ENCODE measurements at regions not wholly inside any gene's neighbourhood (a gene's known extent, or its start where the extent isn't known, plus 50 kb on each side); places are given as distances from the start of the nearest gene placed in this dataset.

- no peak overlapping the region for H2BK120ac ChIP-seq (replicated peaks; ENCODE audit: low read depth, low read length)
- H3K23ac ChIP-seq (ENCODE audit: insufficient read length) = no peak overlapping the region
- CTCF ChIA-PET (ENCODE audit: partially characterized antibody) = interaction anchor here (0.8 to 2.0 kb wide), 2 partner anchors 13 to 49 kb away, joined by 3 to 10 read pairs; no protein-coding TSS in a partner anchor
- H3K9ac ChIP-seq (replicated peaks in 1 of 4; ENCODE audit: extremely low read depth in 1 of 4, low read depth in 3 of 4, low read length in 3 of 4) = no peak overlapping the region
- peak overlapping the region; percentile 59; the same call in 1 of the 2 replicates for H2AFZ ChIP-seq (ENCODE audit: low read length)
- no peak overlapping the region for H2AK5ac ChIP-seq (ENCODE audit: low read depth, low read length)
- H3K4ac ChIP-seq (replicated peaks; ENCODE audit: insufficient read length, low read depth, low read length) = no peak overlapping the region
- no peak overlapping the region for H3K4me3 ChIP-seq (ENCODE audit: extremely low read depth in 1 of 4, insufficient read depth in 2 of 4, low read depth in 3 of 4, low read length in 4 of 4)
- DNase-seq (ENCODE audit: low read depth in 1 of 2, low spot score in 2 of 2) (no peak), FAIRE-seq (no peak)
- no peak overlapping the region for H2BK20ac ChIP-seq (ENCODE audit: low read length)
- H3K27me3 ChIP-seq (replicated peaks in 1 of 4; ENCODE audit: control insufficient read depth in 3 of 4, extremely low read depth in 1 of 4, insufficient read depth in 3 of 4, low read length in 3 of 4) = no peaks in the 10 kb centered on the region
- H3K9me3 ChIP-seq (ENCODE audit: insufficient read depth in 2 of 2, low read depth in 1 of 2, low read length in 1 of 2) = no peaks in the 10 kb centered on the region
- no peaks in the 10 kb centered on the region for H3K4me1 ChIP-seq (replicated peaks in 1 of 4; ENCODE audit: control insufficient read depth in 3 of 4, insufficient read depth in 4 of 4, low read length in 3 of 4)
- no peak overlapping the region for H4K91ac ChIP-seq (replicated peaks; ENCODE audit: insufficient read length, low read length)
- no peak overlapping the region for H2BK12ac ChIP-seq (ENCODE audit: low read depth, low read length)
- H4K20me1 ChIP-seq (replicated peaks in 1 of 2; ENCODE audit: control insufficient read depth in 1 of 2, insufficient read depth in 2 of 2, low read length in 2 of 2) = no peaks in the 10 kb centered on the region
- POLR2A ChIA-PET (ENCODE audit: partially characterized antibody) = no interaction called here
- H4K8ac ChIP-seq (ENCODE audit: extremely low read depth, insufficient read depth, low read length) = no peak overlapping the region
- H3K79me2 ChIP-seq (ENCODE audit: control insufficient read depth in 1 of 2, insufficient read depth in 2 of 2, low read length in 2 of 2) = no peaks in the 10 kb centered on the region
- H2BK15ac ChIP-seq (ENCODE audit: low read length) = no peak overlapping the region
- TF ChIP-seq SRF (IDR thresholded peaks at IDR 0.05; ENCODE audit: low read depth, low read length) (no peak), RFX5 (IDR thresholded peaks at IDR 0.05; ENCODE audit: borderline replicate concordance, low read depth, low read length) (no peak), KDM1A (IDR thresholded peaks at IDR 0.05; ENCODE audit: borderline replicate concordance, low read length) (no peak), POU5F1 (IDR thresholded peaks at IDR 0.05; ENCODE audit: low read depth, low read length) (no peak), CTCF (IDR thresholded peaks at IDR 0.05; ENCODE audit: control extremely low read depth in 1 of 3, insufficient read depth in 1 of 3, low read depth in 1 of 3, low read length in 3 of 3) (no peak), PHF8 (conservative IDR thresholded peaks at IDR 0.05; ENCODE audit: low read depth, low read length) (no peak), SAP30 (IDR thresholded peaks at IDR 0.05; ENCODE audit: insufficient read depth, insufficient replicate concordance, low read length) (no peak), SP4 (IDR thresholded peaks at IDR 0.05; ENCODE audit: low read length) (no peak), BCL11A (IDR thresholded peaks at IDR 0.05; ENCODE audit: low read depth in 2 of 2, low read length in 2 of 2) (no peak), CREB1 (IDR thresholded peaks at IDR 0.05) (no peak), YY1 (IDR thresholded peaks at IDR 0.05; ENCODE audit: low read depth, low read length) (no peak), TAF7 (optimal IDR thresholded peaks at IDR 0.05; ENCODE audit: borderline replicate concordance, low read depth, low read length) (no peak)
- H3K56ac ChIP-seq (replicated peaks; ENCODE audit: insufficient read length, low read depth, low read length) = no peak overlapping the region
- H4K5ac ChIP-seq (ENCODE audit: insufficient read length, low read depth, low read length) = no peak overlapping the region
- H2BK5ac ChIP-seq (ENCODE audit: low read depth, low read length) = no peak overlapping the region
- no peaks in the 10 kb centered on the region for H3K36me3 ChIP-seq (ENCODE audit: control insufficient read depth in 2 of 4, insufficient read depth in 4 of 4, low read length in 3 of 4)
- H3K79me1 ChIP-seq (ENCODE audit: low read depth, low read length) = no peaks in the 10 kb centered on the region
- WGBS, 2 experiments (ENCODE audit: extremely low coverage in 1 of 2, insufficient coverage in 1 of 2, insufficient read length in 1 of 2, insufficient replicate concordance in 2 of 2, low coverage in 1 of 2, low lambda C conversion rate in 2 of 2, missing lambda C conversion rate in 1 of 2) = 93% methylated on average over 3 of the region's 13 CpGs; no CpG with 5 or more reads in 1 of the 2 experiments
- H3K14ac ChIP-seq (ENCODE audit: insufficient read length) = no peak overlapping the region
- no peak overlapping the region for H3K4me2 ChIP-seq (ENCODE audit: insufficient read depth in 1 of 2, low read depth in 2 of 2, low read length in 2 of 2)
- no peak overlapping the region for H3K27ac ChIP-seq (ENCODE audit: low read depth, low read length)
- no peaks in the 10 kb centered on the region for H3K23me2 ChIP-seq (ENCODE audit: low read depth, low read length)
- H3K18ac ChIP-seq (ENCODE audit: extremely low read depth, low read length) = no peak overlapping the region
Measured at GRCh38 chr6:92109256-92109655, 1310.1 kb downstream of the EPHA7 start.

All from H1 (cell line).